ENCODE measurements at regions not wholly inside any gene's neighbourhood (a gene's known extent, or its start where the extent isn't known, plus 50 kb on each side); places are given as distances from the start of the nearest gene placed in this dataset.

DNA sequence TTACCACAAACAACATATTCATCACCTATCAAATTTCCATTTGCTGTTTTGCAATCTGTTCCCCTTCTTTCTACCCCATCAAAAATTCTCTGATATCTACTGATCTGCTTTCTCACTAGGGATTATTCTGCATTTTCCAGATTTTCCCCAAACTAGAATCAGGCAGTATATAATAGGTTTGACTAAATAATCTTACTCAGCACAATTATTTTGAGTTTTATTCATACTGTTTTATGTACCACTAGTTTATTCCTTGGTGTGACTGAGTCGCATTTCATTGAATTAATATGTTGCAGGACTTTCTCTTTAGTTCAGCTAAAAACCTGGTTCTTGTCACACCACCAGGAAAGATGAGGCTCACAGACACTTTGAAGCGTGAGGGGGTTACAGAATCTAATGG lies 131.4 kb downstream of the CYLC2 start:
- TF ChIP-seq CTCF (IDR thresholded peaks at IDR 0.05; ENCODE audit: low read length) (no peak), EZH2 (IDR thresholded peaks at IDR 0.05; ENCODE audit: borderline replicate concordance, low read length) (no peak)
